ENCODE measurements at regions not wholly inside any gene's neighbourhood (a gene's known extent, or its start where the extent isn't known, plus 50 kb on each side); places are given as distances from the start of the nearest gene placed in this dataset.

DNA sequence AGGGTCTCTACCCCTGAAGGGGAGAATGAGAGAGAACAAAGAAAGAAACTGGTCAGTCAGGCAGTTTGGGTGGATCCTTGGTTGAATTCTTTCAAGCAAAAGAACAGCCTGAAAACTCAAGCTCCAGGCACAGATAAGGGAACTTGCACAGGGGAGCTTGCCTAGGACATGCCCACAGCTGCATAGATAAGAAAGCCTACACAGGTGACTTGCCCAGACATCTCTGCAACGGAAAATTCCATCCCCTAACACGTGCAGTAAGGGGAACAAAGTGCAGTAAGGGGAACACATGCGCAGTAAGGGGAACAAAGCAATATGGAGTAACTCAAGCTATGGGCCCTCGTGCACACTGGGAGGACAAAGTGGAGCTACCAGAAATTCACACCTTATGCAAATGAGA is 540.1 kb upstream of the MIS18BP1 start:
- Histone ChIP-seq H4K8ac (ENCODE audit: extremely low read depth, insufficient read depth, low read length) (no peak overlapping the region), H3K79me2 (ENCODE audit: control insufficient read depth in 1 of 2, insufficient read depth in 2 of 2, low read length in 2 of 2) (no peaks in the 10 kb centered on the region), H4K5ac (ENCODE audit: insufficient read length, low read depth, low read length) (no peak overlapping the region), H2BK12ac (ENCODE audit: low read depth, low read length) (no peak overlapping the region), H3K4me1 (replicated peaks in 1 of 4; ENCODE audit: control insufficient read depth in 3 of 4, insufficient read depth in 4 of 4, low read length in 3 of 4) (no peaks in the 10 kb centered on the region), H4K20me1 (replicated peaks in 1 of 2; ENCODE audit: control insufficient read depth in 1 of 2, insufficient read depth in 2 of 2, low read length in 2 of 2) (no peaks in the 10 kb centered on the region), H3K4me3 (ENCODE audit: extremely low read depth in 1 of 4, insufficient read depth in 2 of 4, low read depth in 3 of 4, low read length in 4 of 4) (no peak overlapping the region), H3K23me2 (ENCODE audit: low read depth, low read length) (no peaks in the 10 kb centered on the region), H2BK5ac (ENCODE audit: low read depth, low read length) (no peak overlapping the region), H2AK5ac (ENCODE audit: low read depth, low read length) (no peak overlapping the region), H3K4ac (replicated peaks; ENCODE audit: insufficient read length, low read depth, low read length) (no peak overlapping the region), H3K56ac (replicated peaks; ENCODE audit: insufficient read length, low read depth, low read length) (no peak overlapping the region), H2BK20ac (ENCODE audit: low read length) (no peak overlapping the region), H3K27ac (ENCODE audit: low read depth, low read length) (no peak overlapping the region), H3K9ac (replicated peaks in 1 of 4; ENCODE audit: extremely low read depth in 1 of 4, low read depth in 3 of 4, low read length in 3 of 4) (no peak overlapping the region), H3K79me1 (ENCODE audit: low read depth, low read length) (no peaks in the 10 kb centered on the region), H2BK15ac (ENCODE audit: low read length) (no peak overlapping the region), H3K36me3 (ENCODE audit: control insufficient read depth in 2 of 4, insufficient read depth in 4 of 4, low read length in 3 of 4) (no peaks in the 10 kb centered on the region), H3K23ac (ENCODE audit: insufficient read length) (no peak overlapping the region), H4K91ac (replicated peaks; ENCODE audit: insufficient read length, low read length) (no peak overlapping the region), H3K4me2 (ENCODE audit: insufficient read depth in 1 of 2, low read depth in 2 of 2, low read length in 2 of 2) (no peak overlapping the region), H3K9me3 (ENCODE audit: insufficient read depth in 2 of 2, low read depth in 1 of 2, low read length in 1 of 2) (peaks cover 8 to 16% of the 10 kb centered on the region in 2 experiments; a peak in 3 of 4 replicates), H3K14ac (ENCODE audit: insufficient read length) (no peak overlapping the region), H3K27me3 (replicated peaks in 1 of 4; ENCODE audit: control insufficient read depth in 3 of 4, extremely low read depth in 1 of 4, insufficient read depth in 3 of 4, low read length in 3 of 4) (no peaks in the 10 kb centered on the region), H2AFZ (ENCODE audit: low read length) (peak overlapping the region; percentile 84; the same call in 1 of the 2 replicates), H3K18ac (ENCODE audit: extremely low read depth, low read length) (no peak overlapping the region), H2BK120ac (replicated peaks; ENCODE audit: low read depth, low read length) (no peak overlapping the region)
- DNase-seq (ENCODE audit: low read depth in 1 of 2, low spot score in 2 of 2): no peak
- CTCF ChIA-PET (ENCODE audit: partially characterized antibody): interaction anchor here (0.6 to 1.1 kb wide), 2 partner anchors 19 to 109 kb away, joined by 3 to 4 read pairs; no protein-coding TSS in a partner anchor
- POLR2A ChIA-PET (ENCODE audit: partially characterized antibody): no interaction called here
- TF ChIP-seq RNF2 (IDR thresholded peaks at IDR 0.05; ENCODE audit: borderline replicate concordance, low read depth, low read length, missing control alignments, poor library complexity, severe bottlenecking) (no peak), CBX5 (IDR thresholded peaks at IDR 0.05; ENCODE audit: low read depth, low read length) (no peak), SP2 (IDR thresholded peaks at IDR 0.05; ENCODE audit: low read length) (no peak), TEAD4 (IDR thresholded peaks at IDR 0.05; ENCODE audit: low read depth, low read length) (no peak), USF2 (IDR thresholded peaks at IDR 0.05; ENCODE audit: low read length) (no peak), MAX (IDR thresholded peaks at IDR 0.05) (no peak), ZNF274 (IDR thresholded peaks at IDR 0.05; ENCODE audit: borderline replicate concordance, extremely low read depth, low read length) (no peak)
- 86% methylated on average over 4 of the region's 4 CpGs; no CpG with 5 or more reads in 1 of the 2 experiments for WGBS, 2 experiments (ENCODE audit: extremely low coverage in 1 of 2, insufficient coverage in 1 of 2, insufficient read length in 1 of 2, insufficient replicate concordance in 2 of 2, low coverage in 1 of 2, low lambda C conversion rate in 2 of 2, missing lambda C conversion rate in 1 of 2)
- no peak for FAIRE-seq

All from H1 (cell line).